Natural killer cell treated with Interleukin-12 subunit alpha and Interleukin-12 subunit beta and Interleukin-15 and Interleukin-18, amount 100 ng/mL, for 72 hours (primary cell): ENCODE measurements at regions not wholly inside any gene's neighbourhood (a gene's known extent, or its start where the extent isn't known, plus 50 kb on each side); places are given as distances from the start of the nearest gene placed in this dataset.

Experiments used
- ATAC-seq, 2 donors: fragments of 150-1000 bp; cut with Tn5 transposase in 1 of 2; sonication (Bioruptor Pico), chemical (Tn5 transposase) in 1 of 2; 2 replicates each; pipeline ENCODE4 v1.10.0; 2021
- DNase-seq: peaks from one replicate; pipeline ENCODE4 v3.0.0; 2022; ENCODE audit warnings: low spot score
- H3K27ac Mint-ChIP-seq, 2 donors: 1 replicate in 1 of 2; 2 replicates in 1 of 2; pipeline ENCODE4 v1.8.0; 2022; ENCODE audit warnings: mixed read lengths in 2 of 2, mild to moderate bottlenecking in 1 of 2, moderate library complexity in 1 of 2
- H3K27me3 Mint-ChIP-seq, 2 donors: 1 replicate in 1 of 2; 2 replicates in 1 of 2; pipeline ENCODE4 v1.8.0; 2022; ENCODE audit warnings: mixed read lengths in 2 of 2
- H3K36me3 Mint-ChIP-seq: one replicate; pipeline ENCODE4 v1.8.0; 2022; ENCODE audit warnings: mixed read lengths
- H3K4me1 Mint-ChIP-seq, 2 donors: 1 replicate in 1 of 2; 2 replicates in 1 of 2; pipeline ENCODE4 v1.8.0; 2022; ENCODE audit warnings: low read depth in 2 of 2, mixed read lengths in 2 of 2, mild to moderate bottlenecking in 1 of 2
- H3K4me3 Mint-ChIP-seq: one replicate; pipeline ENCODE4 v1.8.0; 2022; ENCODE audit warnings: mixed read lengths
- H3K9me3 Mint-ChIP-seq: 2 replicates; pipeline ENCODE4 v1.8.0; 2022; ENCODE audit warnings: mixed read lengths

DNA sequence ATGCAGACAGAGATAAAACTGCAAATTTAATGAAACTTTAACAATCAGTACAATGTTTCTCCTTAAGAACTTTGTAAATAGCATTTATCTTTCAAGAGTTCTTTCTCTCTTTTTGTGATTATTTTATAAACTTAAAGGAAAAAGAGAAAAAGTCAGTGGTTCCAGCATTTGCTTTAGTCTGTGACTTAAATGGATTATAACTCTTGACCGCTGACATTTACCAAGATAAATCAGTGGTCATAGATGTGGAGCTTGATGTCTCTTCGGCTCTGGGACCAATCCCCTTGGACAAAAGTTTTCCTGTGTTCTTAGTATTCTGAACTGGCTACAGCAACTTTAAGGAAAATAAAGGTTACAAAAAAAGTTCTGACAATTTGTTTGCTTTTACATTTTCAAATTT is 162.6 kb downstream of the TM9SF2 start:
- Mint-ChIP-seq H3K27me3 (peaks cover 8 to 13% of the 10 kb centered on the region in 2 donors), H3K4me3 (no peak overlapping the region), H3K9me3 (no peaks in the 10 kb centered on the region), H3K4me1 (peaks cover 1 to 9% of the 10 kb centered on the region in 2 donors), H3K27ac (no peak overlapping the region), H3K36me3 (no peaks in the 10 kb centered on the region)
- DNase-seq, result no peak
- no peak for ATAC-seq

- Mint-ChIP-seq H3K4me1 (peaks cover 2 to 11% of the 10 kb centered on the region in 2 donors), H3K4me3 (no peak overlapping the region), H3K9me3 (no peaks in the 10 kb centered on the region), H3K27me3 (peaks cover 8 to 13% of the 10 kb centered on the region in 2 donors), H3K36me3 (no peaks in the 10 kb centered on the region), H3K27ac (no peak overlapping the region)
- no peak for ATAC-seq
- no peak for DNase-seq
Measured at GRCh38 chr13:99663185-99663825, 162.0 kb downstream of the TM9SF2 start.

- ATAC-seq, result no peak
- Mint-ChIP-seq H3K36me3 (no peaks in the 10 kb centered on the region), H3K27me3 (peaks cover 8 to 13% of the 10 kb centered on the region in 2 donors), H3K27ac (no peak overlapping the region), H3K9me3 (no peaks in the 10 kb centered on the region), H3K4me1 (peaks cover 5 to 11% of the 10 kb centered on the region in 2 donors), H3K4me3 (no peak overlapping the region)
- DNase-seq, result no peak
Measured at GRCh38 chr13:99662678-99663077, 161.4 kb downstream of the TM9SF2 start.

DNA sequence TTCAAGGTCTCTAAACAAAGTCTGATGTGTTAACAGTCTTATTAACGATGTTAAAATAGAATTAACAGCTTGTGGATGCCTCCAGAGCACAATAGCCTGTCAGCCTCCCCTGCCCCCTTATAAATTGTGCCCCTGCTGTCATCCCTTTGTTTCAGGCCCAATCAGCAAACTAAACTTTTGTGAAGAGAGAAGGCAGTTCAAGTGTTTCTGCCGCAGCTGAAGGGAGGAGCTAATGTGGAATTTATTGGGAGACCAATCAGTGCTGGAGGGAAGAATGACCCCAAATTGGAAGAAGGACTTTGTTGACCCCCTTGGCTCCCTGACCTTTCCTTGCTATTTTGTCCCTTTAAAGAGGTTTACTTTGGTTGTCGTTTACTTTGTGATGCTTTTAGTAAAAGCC is 160.5 kb downstream of the TM9SF2 start:
- no peaks in the 10 kb centered on the region for H3K36me3 Mint-ChIP-seq
- peaks cover 8 to 15% of the 10 kb centered on the region in 2 donors for H3K27me3 Mint-ChIP-seq
- no peak for DNase-seq
- H3K4me1 Mint-ChIP-seq, result peaks cover 8 to 20% of the 10 kb centered on the region in 2 donors
- no peak overlapping the region for H3K27ac Mint-ChIP-seq
- no peak overlapping the region for H3K4me3 Mint-ChIP-seq
- ATAC-seq, result no peak
- H3K9me3 Mint-ChIP-seq, result no peaks in the 10 kb centered on the region

DNA sequence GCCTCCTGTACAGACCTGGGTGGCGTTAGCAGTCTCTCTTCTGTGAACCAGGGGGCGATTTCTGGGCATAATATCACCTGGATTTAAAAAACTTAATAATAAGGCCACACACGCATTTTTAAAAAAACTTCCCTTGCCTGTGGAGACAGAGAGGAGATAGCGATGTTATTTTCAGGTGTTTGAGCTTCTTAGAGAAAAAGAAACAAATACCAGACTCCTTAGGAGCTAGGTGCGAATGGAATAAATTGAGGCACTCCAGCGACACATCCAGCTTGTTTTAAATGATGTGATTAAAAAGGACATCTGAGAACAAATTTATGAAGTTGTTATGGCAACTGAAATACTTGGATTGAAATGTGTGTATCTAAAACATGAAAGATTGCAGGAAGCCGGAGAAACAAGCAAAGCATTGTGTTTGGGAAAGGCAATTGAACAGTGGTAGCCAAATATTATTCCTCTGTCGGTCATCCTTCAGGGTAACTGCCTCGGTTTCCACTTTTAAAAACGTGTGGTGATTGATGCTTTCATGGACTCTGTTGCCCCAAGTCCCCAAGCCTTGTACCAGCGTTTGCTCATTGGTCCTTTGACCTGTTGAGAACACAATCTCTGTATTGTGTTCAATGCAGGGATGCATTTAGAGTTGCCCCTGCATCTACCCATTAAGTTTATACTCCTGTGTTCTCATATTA is 158.7 kb downstream of the TM9SF2 start:
- ATAC-seq, result no peak
- Mint-ChIP-seq H3K9me3 (no peaks in the 10 kb centered on the region), H3K27me3 (peaks cover 8 to 15% of the 10 kb centered on the region in 2 donors), H3K36me3 (no peaks in the 10 kb centered on the region), H3K27ac (no peak overlapping the region), H3K4me3 (no peak overlapping the region), H3K4me1 (peaks cover 15 to 30% of the 10 kb centered on the region in 2 donors)
- DNase-seq, result no peak

- Mint-ChIP-seq H3K9me3 (no peaks in the 10 kb centered on the region), H3K4me3 (peak overlapping the region; percentile 58), H3K36me3 (no peaks in the 10 kb centered on the region), H3K27me3 (peaks cover 8 to 15% of the 10 kb centered on the region in 2 donors), H3K4me1 (peaks cover 15 to 30% of the 10 kb centered on the region in 2 donors), H3K27ac (no peak overlapping the region)
- no peak for ATAC-seq
- DNase-seq, result no peak
Measured at GRCh38 chr13:99659226-99659625, 158.0 kb downstream of the TM9SF2 start.

GRCh38 chr13:99658261-99658991 is 157.2 kb downstream of the TM9SF2 start:
- Mint-ChIP-seq H3K4me3 (peak overlapping the region; percentile 58), H3K27me3 (peaks cover 8 to 12% of the 10 kb centered on the region in 2 donors), H3K36me3 (no peaks in the 10 kb centered on the region), H3K27ac (peak overlapping the region in 1 of 2 donors; percentile 47), H3K4me1 (peaks cover 15 to 30% of the 10 kb centered on the region in 2 donors), H3K9me3 (no peaks in the 10 kb centered on the region)
- DNase-seq (peak; percentile 67), ATAC-seq (peak; percentile 65 to 74)

DNA sequence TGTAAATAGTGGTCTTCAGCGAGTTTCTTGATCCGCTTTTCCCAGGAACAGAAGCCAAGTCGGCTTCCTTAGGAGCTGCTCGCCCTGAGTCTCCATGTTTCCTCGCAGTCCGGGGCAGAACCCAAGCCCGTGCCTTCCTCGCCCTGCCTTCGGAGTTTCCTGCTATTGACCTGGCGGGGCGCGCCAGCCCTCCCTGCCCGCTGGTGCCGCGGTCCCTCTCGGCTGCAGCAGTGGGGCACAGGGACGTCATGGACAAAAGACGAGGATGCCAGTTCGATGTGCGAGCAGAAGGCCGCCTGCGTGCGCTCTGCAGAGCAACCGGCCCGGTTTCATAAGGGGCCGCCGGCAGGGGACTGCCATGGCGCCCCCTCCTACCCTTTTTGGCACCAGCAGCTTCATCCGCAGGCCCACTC is 156.6 kb downstream of the TM9SF2 start:
- Mint-ChIP-seq H3K9me3 (no peaks in the 10 kb centered on the region), H3K36me3 (no peaks in the 10 kb centered on the region), H3K27me3 (peaks cover 8 to 9% of the 10 kb centered on the region in 2 donors), H3K4me3 (peak overlapping the region; percentile 58), H3K4me1 (peaks cover 15 to 30% of the 10 kb centered on the region in 2 donors), H3K27ac (peak overlapping the region in 1 of 2 donors; percentile 47)
- ATAC-seq (peak; percentile 45 to 61), DNase-seq (no peak)

GRCh38 chr13:99656844-99657381 is 155.6 kb downstream of the TM9SF2 start:
- no peaks in the 10 kb centered on the region for H3K9me3 Mint-ChIP-seq
- H3K27me3 Mint-ChIP-seq, result peaks cover 8% of the 10 kb centered on the region in 2 donors
- H3K4me3 Mint-ChIP-seq, result peak overlapping the region; percentile 58
- H3K36me3 Mint-ChIP-seq, result no peaks in the 10 kb centered on the region
- ATAC-seq (peak in 1 of 2 donors; percentile 62), DNase-seq (no peak)
- H3K4me1 Mint-ChIP-seq, result peaks cover 15 to 30% of the 10 kb centered on the region in 2 donors
- peak overlapping the region in 1 of 2 donors; percentile 47 for H3K27ac Mint-ChIP-seq

GRCh38 chr13:99656092-99656745 is 154.9 kb downstream of the TM9SF2 start:
- no peaks in the 10 kb centered on the region for H3K9me3 Mint-ChIP-seq
- DNase-seq (peak; percentile 75), ATAC-seq (peak; percentile 72 to 84)
- no peak overlapping the region for H3K27ac Mint-ChIP-seq
- H3K4me3 Mint-ChIP-seq, result peak overlapping the region; percentile 58
- no peaks in the 10 kb centered on the region for H3K36me3 Mint-ChIP-seq
- H3K27me3 Mint-ChIP-seq, result peaks cover 5 to 8% of the 10 kb centered on the region in 2 donors
- peaks cover 15 to 30% of the 10 kb centered on the region in 2 donors for H3K4me1 Mint-ChIP-seq

DNA sequence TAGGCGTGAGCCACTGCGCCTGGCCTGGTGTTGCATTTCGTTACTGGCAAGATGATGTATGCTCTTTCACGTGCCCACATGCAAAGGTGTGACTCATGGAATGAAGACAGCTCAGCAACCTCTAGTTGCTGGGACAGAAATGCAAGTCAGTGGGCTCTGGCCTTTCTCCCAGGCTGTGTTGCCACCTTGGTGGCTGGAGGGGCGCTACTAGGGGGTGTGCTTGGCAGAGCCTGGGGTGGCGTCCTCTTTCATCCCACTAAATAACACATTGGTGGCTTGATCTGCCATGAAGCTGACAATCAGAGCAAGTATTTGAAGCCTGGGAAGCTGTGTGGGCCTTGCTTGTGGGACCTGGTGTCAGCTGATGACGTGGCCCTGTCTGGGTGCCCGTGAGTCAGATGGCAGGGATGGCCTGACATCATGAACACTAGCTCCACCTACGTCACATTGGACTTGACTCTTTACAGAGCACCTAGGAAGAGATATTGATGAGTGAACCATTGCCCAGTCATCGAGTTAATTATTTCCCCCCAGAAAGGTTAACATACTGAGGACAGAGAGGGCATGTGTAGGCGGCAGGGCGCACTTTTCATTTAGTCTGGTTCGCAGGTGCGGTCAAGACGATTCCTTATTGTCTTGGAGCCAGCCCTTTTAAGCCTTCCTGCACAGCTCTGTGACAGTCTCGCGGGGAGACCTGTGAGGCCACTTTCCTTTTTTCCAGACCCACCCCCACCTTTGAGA is 154.2 kb downstream of the TM9SF2 start:
- ATAC-seq (no peak), DNase-seq (no peak)
- H3K4me1 Mint-ChIP-seq, result peaks cover 15 to 30% of the 10 kb centered on the region in 2 donors
- H3K9me3 Mint-ChIP-seq, result no peaks in the 10 kb centered on the region
- peaks cover 4 to 5% of the 10 kb centered on the region in 2 donors for H3K27me3 Mint-ChIP-seq
- no peak overlapping the region for H3K27ac Mint-ChIP-seq
- no peak overlapping the region for H3K4me3 Mint-ChIP-seq
- no peaks in the 10 kb centered on the region for H3K36me3 Mint-ChIP-seq

DNA sequence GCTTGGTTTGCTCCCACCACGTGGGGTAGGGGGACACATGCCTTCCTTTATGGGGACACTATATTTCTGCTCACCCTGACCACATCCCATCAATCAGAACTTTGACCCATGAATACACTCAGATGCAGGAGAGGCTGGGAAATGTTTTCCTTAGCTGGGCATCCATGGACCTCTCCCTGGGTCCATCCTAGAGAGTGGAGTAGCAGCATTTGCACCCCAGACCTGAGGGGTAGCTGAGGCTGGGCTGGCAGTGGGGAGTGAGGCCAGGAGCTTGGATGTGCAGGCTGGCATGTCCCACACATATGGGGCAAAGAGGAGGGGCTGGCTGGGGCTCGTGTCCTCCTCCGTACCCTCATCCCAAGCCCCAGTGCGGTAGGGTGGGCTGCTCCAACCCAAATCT is 152.8 kb downstream of the TM9SF2 start:
- Mint-ChIP-seq H3K27me3 (peaks cover 0 to 2% of the 10 kb centered on the region in 2 donors), H3K36me3 (no peaks in the 10 kb centered on the region), H3K4me1 (peaks cover 15 to 23% of the 10 kb centered on the region in 2 donors), H3K9me3 (no peaks in the 10 kb centered on the region), H3K27ac (no peak overlapping the region), H3K4me3 (no peak overlapping the region)
- no peak for ATAC-seq
- DNase-seq, result no peak

- H3K9me3 Mint-ChIP-seq, result no peaks in the 10 kb centered on the region
- H3K4me1 Mint-ChIP-seq, result peaks cover 12 to 19% of the 10 kb centered on the region in 2 donors
- no peak overlapping the region for H3K4me3 Mint-ChIP-seq
- H3K36me3 Mint-ChIP-seq, result no peaks in the 10 kb centered on the region
- ATAC-seq, result no peak
- peaks cover 0 to 2% of the 10 kb centered on the region in 2 donors for H3K27me3 Mint-ChIP-seq
- DNase-seq, result no peak
- no peak overlapping the region for H3K27ac Mint-ChIP-seq
Measured at GRCh38 chr13:99653526-99653925, 152.3 kb downstream of the TM9SF2 start.
